ENCODE measurements at regions not wholly inside any gene's neighbourhood (a gene's known extent, or its start where the extent isn't known, plus 50 kb on each side); places are given as distances from the start of the nearest gene placed in this dataset.

- Histone ChIP-seq H3K4me2 (ENCODE audit: insufficient read depth, low read length) (no peak overlapping the region), H3K36me3 (ENCODE audit: insufficient read depth, low read length) (no peaks in the 10 kb centered on the region), H3K27ac (ENCODE audit: low read depth, low read length) (no peak overlapping the region), H3K27me3 (ENCODE audit: insufficient read depth, low read length) (no peaks in the 10 kb centered on the region), H3K79me2 (ENCODE audit: insufficient read depth, low read length) (no peaks in the 10 kb centered on the region), H4K20me1 (ENCODE audit: insufficient read depth, low read length) (no peaks in the 10 kb centered on the region), H3K9me3 (ENCODE audit: low read depth, low read length) (no peaks in the 10 kb centered on the region), H3K4me1 (ENCODE audit: insufficient read depth, low read length) (no peaks in the 10 kb centered on the region), H3K4me3 (ENCODE audit: insufficient read depth, low read length) (no peak overlapping the region), H2AFZ (ENCODE audit: low read length) (no peak overlapping the region)
- no peak for DNase-seq (ENCODE audit: insufficient read length, low spot score, missing footprints)
- TF ChIP-seq CTCF (IDR thresholded peaks at IDR 0.05; ENCODE audit: extremely low read depth, low read depth, low read length) = no peak
These were observed 1356.2 kb downstream of the MAT2B start for GRCh38 chr5:164861610-164862009.

- no peak for TF ChIP-seq CTCF (IDR thresholded peaks at IDR 0.05; ENCODE audit: extremely low read depth, low read depth, low read length)
- H3K4me3 ChIP-seq (ENCODE audit: insufficient read depth, low read length) = no peak overlapping the region
- H2AFZ ChIP-seq (ENCODE audit: low read length) = no peak overlapping the region
- no peaks in the 10 kb centered on the region for H3K27me3 ChIP-seq (ENCODE audit: insufficient read depth, low read length)
- no peaks in the 10 kb centered on the region for H4K20me1 ChIP-seq (ENCODE audit: insufficient read depth, low read length)
- no peaks in the 10 kb centered on the region for H3K79me2 ChIP-seq (ENCODE audit: insufficient read depth, low read length)
- no peaks in the 10 kb centered on the region for H3K9me3 ChIP-seq (ENCODE audit: low read depth, low read length)
- no peaks in the 10 kb centered on the region for H3K36me3 ChIP-seq (ENCODE audit: insufficient read depth, low read length)
- DNase-seq (ENCODE audit: insufficient read length, low spot score, missing footprints) = no peak
- H3K4me2 ChIP-seq (ENCODE audit: insufficient read depth, low read length) = no peak overlapping the region
- H3K27ac ChIP-seq (ENCODE audit: low read depth, low read length) = no peak overlapping the region
- H3K4me1 ChIP-seq (ENCODE audit: insufficient read depth, low read length) = no peaks in the 10 kb centered on the region
These were observed 1363.3 kb downstream of the MAT2B start for GRCh38 chr5:164868761-164869160.

- no peak for TF ChIP-seq CTCF (IDR thresholded peaks at IDR 0.05; ENCODE audit: extremely low read depth, low read depth, low read length)
- no peak overlapping the region for H3K27ac ChIP-seq (ENCODE audit: low read depth, low read length)
- H3K4me3 ChIP-seq (ENCODE audit: insufficient read depth, low read length) = no peak overlapping the region
- no peaks in the 10 kb centered on the region for H3K4me1 ChIP-seq (ENCODE audit: insufficient read depth, low read length)
- no peak overlapping the region for H2AFZ ChIP-seq (ENCODE audit: low read length)
- no peaks in the 10 kb centered on the region for H3K9me3 ChIP-seq (ENCODE audit: low read depth, low read length)
- H3K27me3 ChIP-seq (ENCODE audit: insufficient read depth, low read length) = no peaks in the 10 kb centered on the region
- no peak for DNase-seq (ENCODE audit: insufficient read length, low spot score, missing footprints)
- no peak overlapping the region for H3K4me2 ChIP-seq (ENCODE audit: insufficient read depth, low read length)
- H3K79me2 ChIP-seq (ENCODE audit: insufficient read depth, low read length) = no peaks in the 10 kb centered on the region
- H4K20me1 ChIP-seq (ENCODE audit: insufficient read depth, low read length) = no peaks in the 10 kb centered on the region
- H3K36me3 ChIP-seq (ENCODE audit: insufficient read depth, low read length) = no peaks in the 10 kb centered on the region
These were observed 1363.9 kb downstream of the MAT2B start for GRCh38 chr5:164869325-164869724.

- H3K36me3 ChIP-seq (ENCODE audit: insufficient read depth, low read length) = no peaks in the 10 kb centered on the region
- DNase-seq (ENCODE audit: insufficient read length, low spot score, missing footprints) = no peak
- H3K4me3 ChIP-seq (ENCODE audit: insufficient read depth, low read length) = no peak overlapping the region
- H3K79me2 ChIP-seq (ENCODE audit: insufficient read depth, low read length) = no peaks in the 10 kb centered on the region
- H3K27me3 ChIP-seq (ENCODE audit: insufficient read depth, low read length) = no peaks in the 10 kb centered on the region
- no peak overlapping the region for H3K27ac ChIP-seq (ENCODE audit: low read depth, low read length)
- no peak overlapping the region for H2AFZ ChIP-seq (ENCODE audit: low read length)
- no peak for TF ChIP-seq CTCF (IDR thresholded peaks at IDR 0.05; ENCODE audit: extremely low read depth, low read depth, low read length)
- H3K9me3 ChIP-seq (ENCODE audit: low read depth, low read length) = peaks cover 3% of the 10 kb centered on the region
- no peak overlapping the region for H3K4me2 ChIP-seq (ENCODE audit: insufficient read depth, low read length)
- H3K4me1 ChIP-seq (ENCODE audit: insufficient read depth, low read length) = no peaks in the 10 kb centered on the region
- no peaks in the 10 kb centered on the region for H4K20me1 ChIP-seq (ENCODE audit: insufficient read depth, low read length)
These were observed 1371.4 kb downstream of the MAT2B start for GRCh38 chr5:164876793-164877192.
